ENCODE measurements at regions not wholly inside any gene's neighbourhood (a gene's known extent, or its start where the extent isn't known, plus 50 kb on each side); places are given as distances from the start of the nearest gene placed in this dataset.

GRCh38 chr2:11104794-11105660 lies 50.2 kb upstream of the SLC66A3 start:
- no peak for TF ChIP-seq CTCF (conservative IDR thresholded peaks at IDR 0.05)
- no peak for TF ChIP-seq ZFX (IDR thresholded peaks at IDR 0.05)

All from C4-2B (cell line).